GM23338 (cell line): ENCODE measurements at regions not wholly inside any gene's neighbourhood (a gene's known extent, or its start where the extent isn't known, plus 50 kb on each side); places are given as distances from the start of the nearest gene placed in this dataset.

ENCODE experiments used
- CREB1 ChIP-seq: fragments of 250-450 bp; sonication (Bioruptor Pico); IDR thresholded peaks from 2 replicates; pipeline ENCODE4 v1.5.0; 2020; ENCODE audit warnings: low read depth, mild to moderate bottlenecking, moderate library complexity
- CTCF ChIP-seq, 2 experiments: fragments of 200-600 bp in 1 of 2; sonication (generic) in 1 of 2; conservative IDR thresholded peaks; 2 replicates each; pipeline versions ENCODE4 v1.5.1 to v1.6.1; 2016 to 2017; ENCODE audit warnings: antibody characterized with exemption in 2 of 2, low read depth in 2 of 2, mild to moderate bottlenecking in 2 of 2, moderate library complexity in 1 of 2

GRCh38 chr13:106852436-106852835, 284.5 kb upstream of the ARGLU1 start:
- TF ChIP-seq CREB1 (CRISPR knock-in tag), result no peak
- TF ChIP-seq CTCF (conservative IDR thresholded peaks at IDR 0.05; ENCODE audit: low read depth in 2 of 2), result no peak
